ENCODE measurements at regions not wholly inside any gene's neighbourhood (a gene's known extent, or its start where the extent isn't known, plus 50 kb on each side); places are given as distances from the start of the nearest gene placed in this dataset.

- TF ChIP-seq, protein P1, sequence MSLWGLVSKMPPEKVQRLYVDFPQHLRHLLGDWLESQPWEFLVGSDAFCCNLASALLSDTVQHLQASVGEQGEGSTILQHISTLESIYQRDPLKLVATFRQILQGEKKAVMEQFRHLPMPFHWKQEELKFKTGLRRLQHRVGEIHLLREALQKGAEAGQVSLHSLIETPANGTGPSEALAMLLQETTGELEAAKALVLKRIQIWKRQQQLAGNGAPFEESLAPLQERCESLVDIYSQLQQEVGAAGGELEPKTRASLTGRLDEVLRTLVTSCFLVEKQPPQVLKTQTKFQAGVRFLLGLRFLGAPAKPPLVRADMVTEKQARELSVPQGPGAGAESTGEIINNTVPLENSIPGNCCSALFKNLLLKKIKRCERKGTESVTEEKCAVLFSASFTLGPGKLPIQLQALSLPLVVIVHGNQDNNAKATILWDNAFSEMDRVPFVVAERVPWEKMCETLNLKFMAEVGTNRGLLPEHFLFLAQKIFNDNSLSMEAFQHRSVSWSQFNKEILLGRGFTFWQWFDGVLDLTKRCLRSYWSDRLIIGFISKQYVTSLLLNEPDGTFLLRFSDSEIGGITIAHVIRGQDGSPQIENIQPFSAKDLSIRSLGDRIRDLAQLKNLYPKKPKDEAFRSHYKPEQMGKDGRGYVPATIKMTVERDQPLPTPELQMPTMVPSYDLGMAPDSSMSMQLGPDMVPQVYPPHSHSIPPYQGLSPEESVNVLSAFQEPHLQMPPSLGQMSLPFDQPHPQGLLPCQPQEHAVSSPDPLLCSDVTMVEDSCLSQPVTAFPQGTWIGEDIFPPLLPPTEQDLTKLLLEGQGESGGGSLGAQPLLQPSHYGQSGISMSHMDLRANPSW (CRISPR knock-in tag; IDR thresholded peaks at IDR 0.05; ENCODE audit: borderline replicate concordance), result no peak
- no peak for TF ChIP-seq ZNF282 (IDR thresholded peaks at IDR 0.05; ENCODE audit: partially characterized antibody)
- TF ChIP-seq MIER3 (CRISPR knock-in tag; IDR thresholded peaks at IDR 0.05; ENCODE audit: borderline replicate concordance), result peak; percentile 29; the same call in 1 of the 2 replicates
- no peak for TF ChIP-seq CBX2 (IDR thresholded peaks at IDR 0.05; ENCODE audit: low read depth, low read length)
- TF ChIP-seq CBX2 (CRISPR knock-in tag; IDR thresholded peaks at IDR 0.05; ENCODE audit: low read depth), result no peak
- TF ChIP-seq ZNF761 (CRISPR knock-in tag; conservative IDR thresholded peaks at IDR 0.05), result 0 out of 2 replicates have a peak, but pooled peaks have one; percentile 27
- TF ChIP-seq ZNF44 (CRISPR knock-in tag; IDR thresholded peaks at IDR 0.05), result no peak
- no peak for TF ChIP-seq ASH2L (IDR thresholded peaks at IDR 0.05; ENCODE audit: insufficient read length, low read depth, low read length)
- TF ChIP-seq NBN (conservative IDR thresholded peaks at IDR 0.05), result no peak
- no peak for TF ChIP-seq NFRKB (IDR thresholded peaks at IDR 0.05)
- TF ChIP-seq, protein P2, sequence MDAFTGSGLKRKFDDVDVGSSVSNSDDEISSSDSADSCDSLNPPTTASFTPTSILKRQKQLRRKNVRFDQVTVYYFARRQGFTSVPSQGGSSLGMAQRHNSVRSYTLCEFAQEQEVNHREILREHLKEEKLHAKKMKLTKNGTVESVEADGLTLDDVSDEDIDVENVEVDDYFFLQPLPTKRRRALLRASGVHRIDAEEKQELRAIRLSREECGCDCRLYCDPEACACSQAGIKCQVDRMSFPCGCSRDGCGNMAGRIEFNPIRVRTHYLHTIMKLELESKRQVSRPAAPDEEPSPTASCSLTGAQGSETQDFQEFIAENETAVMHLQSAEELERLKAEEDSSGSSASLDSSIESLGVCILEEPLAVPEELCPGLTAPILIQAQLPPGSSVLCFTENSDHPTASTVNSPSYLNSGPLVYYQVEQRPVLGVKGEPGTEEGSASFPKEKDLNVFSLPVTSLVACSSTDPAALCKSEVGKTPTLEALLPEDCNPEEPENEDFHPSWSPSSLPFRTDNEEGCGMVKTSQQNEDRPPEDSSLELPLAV (CRISPR knock-in tag; conservative IDR thresholded peaks at IDR 0.05; ENCODE audit: low read depth), result no peak
- no peak; a peak in 2 of 4 replicates for TF ChIP-seq KLF16 (CRISPR knock-in tag; IDR thresholded peaks at IDR 0.05)
- no peak for TF ChIP-seq SRY (CRISPR knock-in tag; IDR thresholded peaks at IDR 0.05)
- no peak for TF ChIP-seq FLYWCH1 (CRISPR knock-in tag; IDR thresholded peaks at IDR 0.05)
- TF ChIP-seq MXD3 (CRISPR knock-in tag; IDR thresholded peaks at IDR 0.05), result no peak; the same call in none of the 2 replicates
- no peak for TF ChIP-seq ZFP90 (CRISPR knock-in tag; IDR thresholded peaks at IDR 0.05; ENCODE audit: borderline replicate concordance)
- TF ChIP-seq IRF2 (CRISPR knock-in tag; IDR thresholded peaks at IDR 0.05), result no peak
- no peak for TF ChIP-seq ZGPAT (CRISPR knock-in tag; IDR thresholded peaks at IDR 0.05)
- TF ChIP-seq, protein P3, sequence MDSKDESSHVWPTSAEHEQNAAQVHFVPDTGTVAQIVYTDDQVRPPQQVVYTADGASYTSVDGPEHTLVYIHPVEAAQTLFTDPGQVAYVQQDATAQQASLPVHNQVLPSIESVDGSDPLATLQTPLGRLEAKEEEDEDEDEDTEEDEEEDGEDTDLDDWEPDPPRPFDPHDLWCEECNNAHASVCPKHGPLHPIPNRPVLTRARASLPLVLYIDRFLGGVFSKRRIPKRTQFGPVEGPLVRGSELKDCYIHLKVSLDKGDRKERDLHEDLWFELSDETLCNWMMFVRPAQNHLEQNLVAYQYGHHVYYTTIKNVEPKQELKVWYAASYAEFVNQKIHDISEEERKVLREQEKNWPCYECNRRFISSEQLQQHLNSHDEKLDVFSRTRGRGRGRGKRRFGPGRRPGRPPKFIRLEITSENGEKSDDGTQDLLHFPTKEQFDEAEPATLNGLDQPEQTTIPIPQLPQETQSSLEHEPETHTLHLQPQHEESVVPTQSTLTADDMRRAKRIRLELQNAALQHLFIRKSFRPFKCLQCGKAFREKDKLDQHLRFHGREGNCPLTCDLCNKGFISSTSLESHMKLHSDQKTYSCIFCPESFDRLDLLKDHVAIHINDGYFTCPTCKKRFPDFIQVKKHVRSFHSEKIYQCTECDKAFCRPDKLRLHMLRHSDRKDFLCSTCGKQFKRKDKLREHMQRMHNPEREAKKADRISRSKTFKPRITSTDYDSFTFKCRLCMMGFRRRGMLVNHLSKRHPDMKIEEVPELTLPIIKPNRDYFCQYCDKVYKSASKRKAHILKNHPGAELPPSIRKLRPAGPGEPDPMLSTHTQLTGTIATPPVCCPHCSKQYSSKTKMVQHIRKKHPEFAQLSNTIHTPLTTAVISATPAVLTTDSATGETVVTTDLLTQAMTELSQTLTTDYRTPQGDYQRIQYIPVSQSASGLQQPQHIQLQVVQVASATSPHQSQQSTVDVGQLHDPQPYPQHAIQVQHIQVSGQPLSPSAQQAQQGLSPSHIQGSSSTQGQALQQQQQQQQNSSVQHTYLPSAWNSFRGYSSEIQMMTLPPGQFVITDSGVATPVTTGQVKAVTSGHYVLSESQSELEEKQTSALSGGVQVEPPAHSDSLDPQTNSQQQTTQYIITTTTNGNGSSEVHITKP (CRISPR knock-in tag; IDR thresholded peaks at IDR 0.05; ENCODE audit: low read depth), result no peak; the same call in 1 of the 2 replicates
- TF ChIP-seq JARID2 (CRISPR knock-in tag; IDR thresholded peaks at IDR 0.05; ENCODE audit: insufficient replicate concordance), result no peak
Observed at GRCh38 chr20:22430154-22430745, 154.1 kb downstream of the FOXA2 start (continued).

Measured in HepG2 (cell line).